ENCODE measurements at regions not wholly inside any gene's neighbourhood (a gene's known extent, or its start where the extent isn't known, plus 50 kb on each side); places are given as distances from the start of the nearest gene placed in this dataset.

GRCh38 chr9:135224921-135225541 is 137.6 kb downstream of the OLFM1 start:
- Histone ChIP-seq H3K4me1 (ENCODE audit: insufficient read depth, low read length) (no peaks in the 10 kb centered on the region), H3K4me3 (ENCODE audit: low read length) (no peak overlapping the region), H3K27ac (ENCODE audit: low read depth, low read length) (no peak overlapping the region), H3K9me3 (ENCODE audit: low read length) (no peaks in the 10 kb centered on the region), H3K36me3 (ENCODE audit: insufficient read depth, low read length) (no peaks in the 10 kb centered on the region), H3K27me3 (ENCODE audit: insufficient read depth, low read length, poor library complexity, severe bottlenecking) (no peaks in the 10 kb centered on the region)
- DNase-seq = no peak
- CTCF ChIA-PET = no interaction called here
- peaks cover 1 to 5% of the 10 kb centered on the region in 2 donors for H3K27me3 Mint-ChIP-seq
- no peak overlapping the region for H3K4me3 Mint-ChIP-seq
- H3K9me3 Mint-ChIP-seq = no peaks in the 10 kb centered on the region
- POLR2A ChIA-PET = no interaction called here
- H3K4me1 Mint-ChIP-seq = no peaks in the 10 kb centered on the region
- H3K27ac Mint-ChIP-seq = no peak overlapping the region
- H3K36me3 Mint-ChIP-seq = no peaks in the 10 kb centered on the region

GRCh38 chr9:135225619-135226228 is 138.3 kb downstream of the OLFM1 start:
- POLR2A ChIA-PET = no interaction called here
- no peaks in the 10 kb centered on the region for H3K36me3 ChIP-seq (ENCODE audit: insufficient read depth, low read length)
- no peak overlapping the region for H3K4me3 ChIP-seq (ENCODE audit: low read length)
- H3K27ac ChIP-seq (ENCODE audit: low read depth, low read length) = no peak overlapping the region
- Mint-ChIP-seq H3K4me3 (no peak overlapping the region), H3K27me3 (peaks cover 0 to 7% of the 10 kb centered on the region in 2 donors), H3K9me3 (no peaks in the 10 kb centered on the region), H3K4me1 (no peaks in the 10 kb centered on the region), H3K36me3 (no peaks in the 10 kb centered on the region), H3K27ac (no peak overlapping the region)
- no peak for DNase-seq
- no peaks in the 10 kb centered on the region for H3K4me1 ChIP-seq (ENCODE audit: insufficient read depth, low read length)
- CTCF ChIA-PET = no interaction called here
- no peaks in the 10 kb centered on the region for H3K9me3 ChIP-seq (ENCODE audit: low read length)
- no peaks in the 10 kb centered on the region for H3K27me3 ChIP-seq (ENCODE audit: insufficient read depth, low read length, poor library complexity, severe bottlenecking)

- no peak overlapping the region for H3K4me3 Mint-ChIP-seq
- H3K4me3 ChIP-seq (ENCODE audit: low read length) = no peak overlapping the region
- no peaks in the 10 kb centered on the region for H3K9me3 ChIP-seq (ENCODE audit: low read length)
- CTCF ChIA-PET = no interaction called here
- no peaks in the 10 kb centered on the region for H3K27me3 ChIP-seq (ENCODE audit: insufficient read depth, low read length, poor library complexity, severe bottlenecking)
- POLR2A ChIA-PET = no interaction called here
- no peaks in the 10 kb centered on the region for H3K4me1 Mint-ChIP-seq
- H3K36me3 ChIP-seq (ENCODE audit: insufficient read depth, low read length) = no peaks in the 10 kb centered on the region
- no peaks in the 10 kb centered on the region for H3K36me3 Mint-ChIP-seq
- no peaks in the 10 kb centered on the region for H3K4me1 ChIP-seq (ENCODE audit: insufficient read depth, low read length)
- H3K9me3 Mint-ChIP-seq = no peaks in the 10 kb centered on the region
- peak in 1 of 5 donors; percentile 22 for DNase-seq
- no peak overlapping the region for H3K27ac ChIP-seq (ENCODE audit: low read depth, low read length)
- no peak overlapping the region for H3K27ac Mint-ChIP-seq
- H3K27me3 Mint-ChIP-seq = peaks cover 0 to 10% of the 10 kb centered on the region in 2 donors
Measured at GRCh38 chr9:135226369-135227050, 139.0 kb downstream of the OLFM1 start.

GRCh38 chr9:135227641-135228251 is 140.3 kb downstream of the OLFM1 start:
- Mint-ChIP-seq H3K27me3 (peaks cover 0 to 10% of the 10 kb centered on the region in 2 donors), H3K4me1 (no peaks in the 10 kb centered on the region), H3K4me3 (no peak overlapping the region), H3K27ac (no peak overlapping the region), H3K9me3 (no peaks in the 10 kb centered on the region), H3K36me3 (no peaks in the 10 kb centered on the region)
- Histone ChIP-seq H3K4me1 (ENCODE audit: insufficient read depth, low read length) (no peaks in the 10 kb centered on the region), H3K36me3 (ENCODE audit: insufficient read depth, low read length) (no peaks in the 10 kb centered on the region), H3K27me3 (ENCODE audit: insufficient read depth, low read length, poor library complexity, severe bottlenecking) (no peaks in the 10 kb centered on the region), H3K9me3 (ENCODE audit: low read length) (no peaks in the 10 kb centered on the region), H3K27ac (ENCODE audit: low read depth, low read length) (no peak overlapping the region), H3K4me3 (ENCODE audit: low read length) (no peak overlapping the region)
- ChIA-PET CTCF (no interaction called here), POLR2A (no interaction called here)
- DNase-seq = peak in 1 of 5 donors; percentile 31

GRCh38 chr9:135228345-135228982 is 141.0 kb downstream of the OLFM1 start:
- no peaks in the 10 kb centered on the region for H3K4me1 Mint-ChIP-seq
- peaks cover 0 to 5% (median 0%) of the 10 kb centered on the region in 5 donors for H3K9me3 Mint-ChIP-seq
- H3K27me3 ChIP-seq (ENCODE audit: insufficient read depth, low read length, poor library complexity, severe bottlenecking) = no peaks in the 10 kb centered on the region
- no peaks in the 10 kb centered on the region for H3K36me3 Mint-ChIP-seq
- no peaks in the 10 kb centered on the region for H3K9me3 ChIP-seq (ENCODE audit: low read length)
- no peak overlapping the region for H3K27ac Mint-ChIP-seq
- POLR2A ChIA-PET = no interaction called here
- CTCF ChIA-PET = no interaction called here
- H3K36me3 ChIP-seq (ENCODE audit: insufficient read depth, low read length) = no peaks in the 10 kb centered on the region
- no peaks in the 10 kb centered on the region for H3K4me1 ChIP-seq (ENCODE audit: insufficient read depth, low read length)
- H3K4me3 ChIP-seq (ENCODE audit: low read length) = no peak overlapping the region
- no peak overlapping the region for H3K27ac ChIP-seq (ENCODE audit: low read depth, low read length)
- peaks cover 0 to 10% of the 10 kb centered on the region in 2 donors for H3K27me3 Mint-ChIP-seq
- peak in 1 of 5 donors; percentile 23 for DNase-seq
- no peak overlapping the region for H3K4me3 Mint-ChIP-seq

GRCh38 chr9:135228983-135229625 is 141.6 kb downstream of the OLFM1 start:
- Mint-ChIP-seq H3K9me3 (peaks cover 0 to 12% (median 4%) of the 10 kb centered on the region in 5 donors), H3K4me1 (no peaks in the 10 kb centered on the region), H3K27ac (no peak overlapping the region), H3K27me3 (peaks cover 0 to 10% of the 10 kb centered on the region in 2 donors), H3K4me3 (no peak overlapping the region), H3K36me3 (no peaks in the 10 kb centered on the region)
- ChIA-PET CTCF (no interaction called here), POLR2A (no interaction called here)
- Histone ChIP-seq H3K36me3 (ENCODE audit: insufficient read depth, low read length) (no peaks in the 10 kb centered on the region), H3K4me3 (ENCODE audit: low read length) (no peak overlapping the region), H3K27ac (ENCODE audit: low read depth, low read length) (no peak overlapping the region), H3K4me1 (ENCODE audit: insufficient read depth, low read length) (no peaks in the 10 kb centered on the region), H3K9me3 (ENCODE audit: low read length) (no peaks in the 10 kb centered on the region), H3K27me3 (ENCODE audit: insufficient read depth, low read length, poor library complexity, severe bottlenecking) (no peaks in the 10 kb centered on the region)
- peak in 1 of 5 donors; percentile 43 for DNase-seq

GRCh38 chr9:135229701-135230385 is 142.4 kb downstream of the OLFM1 start:
- Histone ChIP-seq H3K36me3 (ENCODE audit: insufficient read depth, low read length) (no peaks in the 10 kb centered on the region), H3K9me3 (ENCODE audit: low read length) (no peaks in the 10 kb centered on the region), H3K27me3 (ENCODE audit: insufficient read depth, low read length, poor library complexity, severe bottlenecking) (no peaks in the 10 kb centered on the region), H3K4me1 (ENCODE audit: insufficient read depth, low read length) (no peaks in the 10 kb centered on the region), H3K27ac (ENCODE audit: low read depth, low read length) (no peak overlapping the region), H3K4me3 (ENCODE audit: low read length) (no peak overlapping the region)
- Mint-ChIP-seq H3K4me1 (no peaks in the 10 kb centered on the region), H3K27ac (no peak overlapping the region), H3K27me3 (peaks cover 0 to 10% of the 10 kb centered on the region in 2 donors), H3K9me3 (peaks cover 0 to 17% (median 6%) of the 10 kb centered on the region in 5 donors), H3K36me3 (no peaks in the 10 kb centered on the region), H3K4me3 (no peak overlapping the region)
- ChIA-PET POLR2A (no interaction called here), CTCF (no interaction called here)
- peak in 1 of 5 donors; percentile 24 for DNase-seq
